Osteoblast (primary cell): ENCODE measurements at regions not wholly inside any gene's neighbourhood (a gene's known extent, or its start where the extent isn't known, plus 50 kb on each side); places are given as distances from the start of the nearest gene placed in this dataset.

ENCODE experiments used
- DNase-seq: peaks from one replicate; pipeline ENCODE4 v3.0.0; 2011; ENCODE audit warnings: low spot score, mixed read lengths; ENCODE audit not compliant: insufficient read length; ENCODE audit errors: missing footprints
- H2AFZ ChIP-seq: 2 replicates; pipeline ENCODE4 v1.6.0; 2011; ENCODE audit warnings: mild to moderate bottlenecking, low read length
- H3K27ac ChIP-seq: 2 replicates; pipeline ENCODE4 v1.5.1; 2011; ENCODE audit warnings: mild to moderate bottlenecking, low read depth, low read length, moderate library complexity
- H3K27me3 ChIP-seq: 2 replicates; pipeline ENCODE4 v1.6.0; 2012; ENCODE audit warnings: mild to moderate bottlenecking, control low read depth, inconsistent platforms, low read length, moderate library complexity; ENCODE audit not compliant: insufficient read depth
- H3K36me3 ChIP-seq: 2 replicates; pipeline ENCODE4 v1.5.1; 2011; ENCODE audit warnings: mild to moderate bottlenecking, low read length, control low read depth, moderate library complexity; ENCODE audit not compliant: insufficient read depth
- H3K4me1 ChIP-seq: 2 replicates; pipeline ENCODE4 v1.5.1; 2011; ENCODE audit warnings: mild to moderate bottlenecking, low read length, control low read depth, moderate library complexity; ENCODE audit not compliant: insufficient read depth
- H3K4me2 ChIP-seq: 2 replicates; pipeline ENCODE4 v1.6.0; 2011; ENCODE audit warnings: mild to moderate bottlenecking, low read length; ENCODE audit not compliant: insufficient read depth
- H3K4me3 ChIP-seq: fragments of 200-600 bp; sonication (generic); 3 replicates; pipeline ENCODE4 v1.5.1; 2012; ENCODE audit warnings: mild to moderate bottlenecking, low read length, inconsistent platforms; ENCODE audit not compliant: insufficient read depth
- H3K79me2 ChIP-seq: 2 replicates; pipeline ENCODE4 v1.6.0; 2012; ENCODE audit warnings: mild to moderate bottlenecking, low read length, control low read depth, inconsistent platforms; ENCODE audit not compliant: insufficient read depth
- H3K9me3 ChIP-seq: 2 replicates; pipeline ENCODE4 v1.5.1; 2011; ENCODE audit warnings: low read depth, low read length, control low read depth
- H4K20me1 ChIP-seq: 2 replicates; pipeline ENCODE4 v1.6.0; 2012; ENCODE audit warnings: mild to moderate bottlenecking, low read length, control low read depth; ENCODE audit not compliant: insufficient read depth
- CTCF ChIP-seq: IDR thresholded peaks from 2 replicates; pipeline ENCODE4 v1.5.1; 2011; ENCODE audit warnings: mild to moderate bottlenecking, low read depth, low read length, moderate library complexity; ENCODE audit errors: extremely low read depth

GRCh38 chr10:130474591-130474990 is 338.4 kb downstream of the GLRX3 start:
- peaks cover 8% of the 10 kb centered on the region for H3K9me3 ChIP-seq

GRCh38 chr10:130477360-130477759 is 341.2 kb downstream of the GLRX3 start:
- H3K4me2 ChIP-seq = no peak overlapping the region
- H3K79me2 ChIP-seq = no peaks in the 10 kb centered on the region
- no peaks in the 10 kb centered on the region for H3K27me3 ChIP-seq
- H3K36me3 ChIP-seq = no peaks in the 10 kb centered on the region
- H3K4me1 ChIP-seq = no peaks in the 10 kb centered on the region
- H4K20me1 ChIP-seq = no peaks in the 10 kb centered on the region
- no peak overlapping the region for H3K27ac ChIP-seq
- no peak for TF ChIP-seq CTCF
- H3K9me3 ChIP-seq = peaks cover 8% of the 10 kb centered on the region
- no peak overlapping the region for H3K4me3 ChIP-seq
- DNase-seq = no peak
- H2AFZ ChIP-seq = no peak overlapping the region

More at GRCh38 chr10:130474591-130474990, 338.4 kb downstream of the GLRX3 start:
- H3K4me3 ChIP-seq = no peak overlapping the region
- H2AFZ ChIP-seq = no peak overlapping the region
- no peak for DNase-seq
- H3K27me3 ChIP-seq = no peaks in the 10 kb centered on the region
- no peak overlapping the region for H3K4me2 ChIP-seq
- no peak overlapping the region for H3K27ac ChIP-seq
- H3K79me2 ChIP-seq = no peaks in the 10 kb centered on the region
- H4K20me1 ChIP-seq = no peaks in the 10 kb centered on the region
- TF ChIP-seq CTCF = no peak
- H3K4me1 ChIP-seq = no peaks in the 10 kb centered on the region
- H3K36me3 ChIP-seq = no peaks in the 10 kb centered on the region

- no peak for TF ChIP-seq CTCF
- Histone ChIP-seq H3K79me2 (no peaks in the 10 kb centered on the region), H3K4me2 (no peak overlapping the region), H3K27me3 (no peaks in the 10 kb centered on the region), H2AFZ (no peak overlapping the region), H3K4me3 (no peak overlapping the region), H3K9me3 (peaks cover 3% of the 10 kb centered on the region), H3K27ac (no peak overlapping the region), H3K4me1 (no peaks in the 10 kb centered on the region), H3K36me3 (no peaks in the 10 kb centered on the region), H4K20me1 (no peaks in the 10 kb centered on the region)
- peak; percentile 62 for DNase-seq
These were observed 343.0 kb downstream of the GLRX3 start for GRCh38 chr10:130479146-130479545.

GRCh38 chr10:130479926-130480325 is 343.7 kb downstream of the GLRX3 start:
- H3K4me3 ChIP-seq = no peak overlapping the region
- DNase-seq = peak; percentile 52
- no peaks in the 10 kb centered on the region for H3K36me3 ChIP-seq
- no peak overlapping the region for H3K4me2 ChIP-seq
- H3K27me3 ChIP-seq = no peaks in the 10 kb centered on the region
- no peaks in the 10 kb centered on the region for H4K20me1 ChIP-seq
- H3K79me2 ChIP-seq = no peaks in the 10 kb centered on the region
- TF ChIP-seq CTCF = no peak
- H2AFZ ChIP-seq = no peak overlapping the region
- H3K27ac ChIP-seq = no peak overlapping the region
- peaks cover 3% of the 10 kb centered on the region for H3K9me3 ChIP-seq
- H3K4me1 ChIP-seq = no peaks in the 10 kb centered on the region
